ENCODE measurements at regions not wholly inside any gene's neighbourhood (a gene's known extent, or its start where the extent isn't known, plus 50 kb on each side); places are given as distances from the start of the nearest gene placed in this dataset.

DNA sequence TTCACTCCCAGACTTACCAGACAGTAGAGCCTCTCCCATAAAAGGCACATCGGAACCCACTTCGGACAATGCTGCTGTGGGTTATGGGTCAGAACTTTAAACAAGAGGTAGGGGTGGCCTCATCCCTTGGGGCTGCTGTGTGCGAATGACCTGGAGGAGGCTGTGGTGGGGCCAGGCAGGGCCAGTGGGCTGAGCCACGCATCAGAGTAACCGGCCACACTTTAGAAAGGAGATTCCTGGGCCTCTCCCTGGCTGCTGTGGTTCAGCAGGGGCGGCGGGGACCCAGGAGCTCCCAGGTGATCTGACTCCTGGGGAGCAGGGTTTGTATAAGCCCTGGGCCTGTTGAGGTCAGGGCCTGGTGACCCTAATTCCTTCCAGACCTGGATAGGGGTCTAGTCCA is 110.2 kb upstream of the C1orf174 start:
- H3K9me3 ChIP-seq (ENCODE audit: control insufficient read depth, insufficient read depth, low read length), result no peaks in the 10 kb centered on the region
- no peak for DNase-seq (ENCODE audit: low read depth in 4 of 6, low spot score in 6 of 6)
- H3K27ac ChIP-seq (ENCODE audit: low read depth, low read length), result no peak overlapping the region
- no peaks in the 10 kb centered on the region for H3K36me3 ChIP-seq (ENCODE audit: control insufficient read depth, insufficient read depth, low read length)
- WGBS (ENCODE audit: insufficient coverage), result 88% methylated on average over 6 of the region's 7 CpGs
- H3K27me3 ChIP-seq (ENCODE audit: control insufficient read depth, insufficient read depth, low read length), result no peaks in the 10 kb centered on the region
- H3K4me1 ChIP-seq (ENCODE audit: control insufficient read depth, insufficient read depth, low read length), result peaks cover 8% of the 10 kb centered on the region
- no peak overlapping the region for H3K4me3 ChIP-seq (ENCODE audit: low read depth, low read length)

DNA sequence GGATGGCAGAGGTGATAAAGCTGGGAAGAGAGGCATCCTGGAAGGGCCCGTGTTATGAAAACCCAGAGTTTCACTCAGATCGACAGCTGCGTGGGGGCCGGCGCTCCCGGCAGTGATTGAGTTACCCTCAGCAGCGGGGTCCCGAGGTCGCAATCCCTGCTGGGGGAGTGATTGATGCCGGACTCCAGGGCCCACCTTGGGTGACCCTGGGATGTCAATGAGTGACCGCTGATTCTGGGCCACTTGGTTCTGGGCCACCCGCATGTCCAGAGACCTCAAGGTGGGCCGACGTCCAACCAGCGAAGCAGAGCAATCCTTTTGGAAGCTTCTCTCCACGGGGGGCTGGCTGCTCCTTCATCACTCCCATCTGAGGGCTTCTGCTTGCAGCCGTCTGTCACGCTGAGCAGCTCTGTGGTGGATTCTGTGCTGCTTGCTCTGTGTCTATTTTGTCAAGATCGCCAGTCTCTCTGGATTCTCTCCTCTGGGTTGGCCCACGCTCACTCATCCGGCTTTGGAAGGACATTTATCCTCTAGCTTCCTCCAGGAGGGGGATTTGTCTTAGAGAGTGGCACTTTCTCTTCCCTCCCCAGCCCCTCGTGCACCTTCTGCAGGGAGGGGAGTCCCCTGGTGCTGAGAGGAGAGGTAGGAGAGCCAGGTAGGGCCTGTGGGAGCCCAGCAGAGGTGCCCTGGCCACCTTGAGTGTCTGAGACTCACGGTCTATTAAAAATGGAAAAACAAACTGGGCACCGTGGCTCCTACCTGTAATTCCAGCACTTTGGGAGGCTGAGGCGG is 110.9 kb upstream of the C1orf174 start:
- peak in 1 of 6 donors; percentile 16 for DNase-seq (ENCODE audit: low read depth in 4 of 6, low spot score in 6 of 6)
- WGBS (ENCODE audit: insufficient coverage), result 59% methylated on average over 22 of the region's 25 CpGs
- H3K9me3 ChIP-seq (ENCODE audit: control insufficient read depth, insufficient read depth, low read length), result no peaks in the 10 kb centered on the region
- no peaks in the 10 kb centered on the region for H3K27me3 ChIP-seq (ENCODE audit: control insufficient read depth, insufficient read depth, low read length)
- peaks cover 8% of the 10 kb centered on the region for H3K4me1 ChIP-seq (ENCODE audit: control insufficient read depth, insufficient read depth, low read length)
- H3K4me3 ChIP-seq (ENCODE audit: low read depth, low read length), result no peak overlapping the region
- no peaks in the 10 kb centered on the region for H3K36me3 ChIP-seq (ENCODE audit: control insufficient read depth, insufficient read depth, low read length)
- H3K27ac ChIP-seq (ENCODE audit: low read depth, low read length), result no peak overlapping the region

GRCh38 chr1:4016351-4017130 is 116.5 kb upstream of the C1orf174 start:
- H3K4me1 ChIP-seq (ENCODE audit: control insufficient read depth, insufficient read depth, low read length), result no peaks in the 10 kb centered on the region
- no peak for DNase-seq (ENCODE audit: low read depth in 4 of 6, low spot score in 6 of 6)
- no peak overlapping the region for H3K27ac ChIP-seq (ENCODE audit: low read depth, low read length)
- 82% methylated on average over 11 of the region's 17 CpGs for WGBS (ENCODE audit: insufficient coverage)
- no peak overlapping the region for H3K4me3 ChIP-seq (ENCODE audit: low read depth, low read length)
- no peaks in the 10 kb centered on the region for H3K9me3 ChIP-seq (ENCODE audit: control insufficient read depth, insufficient read depth, low read length)
- H3K27me3 ChIP-seq (ENCODE audit: control insufficient read depth, insufficient read depth, low read length), result no peaks in the 10 kb centered on the region
- no peaks in the 10 kb centered on the region for H3K36me3 ChIP-seq (ENCODE audit: control insufficient read depth, insufficient read depth, low read length)

GRCh38 chr1:4017636-4018365 is 117.7 kb upstream of the C1orf174 start:
- no peak overlapping the region for H3K27ac ChIP-seq (ENCODE audit: low read depth, low read length)
- no peak for DNase-seq (ENCODE audit: low read depth in 4 of 6, low spot score in 6 of 6)

GRCh38 chr1:4018466-4019146 is 118.5 kb upstream of the C1orf174 start:
- Histone ChIP-seq H3K27ac (ENCODE audit: low read depth, low read length) (no peak overlapping the region), H3K4me3 (ENCODE audit: low read depth, low read length) (no peak overlapping the region), H3K4me1 (ENCODE audit: control insufficient read depth, insufficient read depth, low read length) (no peaks in the 10 kb centered on the region), H3K36me3 (ENCODE audit: control insufficient read depth, insufficient read depth, low read length) (no peaks in the 10 kb centered on the region), H3K9me3 (ENCODE audit: control insufficient read depth, insufficient read depth, low read length) (no peaks in the 10 kb centered on the region), H3K27me3 (ENCODE audit: control insufficient read depth, insufficient read depth, low read length) (no peaks in the 10 kb centered on the region)
- 88% methylated on average over 24 of the region's 25 CpGs for WGBS (ENCODE audit: insufficient coverage)
- DNase-seq (ENCODE audit: low read depth in 4 of 6, low spot score in 6 of 6), result peak in 1 of 6 donors; percentile 58

More at GRCh38 chr1:4017636-4018365, 117.7 kb upstream of the C1orf174 start:
- Histone ChIP-seq H3K27me3 (ENCODE audit: control insufficient read depth, insufficient read depth, low read length) (no peaks in the 10 kb centered on the region), H3K9me3 (ENCODE audit: control insufficient read depth, insufficient read depth, low read length) (no peaks in the 10 kb centered on the region), H3K4me1 (ENCODE audit: control insufficient read depth, insufficient read depth, low read length) (no peaks in the 10 kb centered on the region), H3K36me3 (ENCODE audit: control insufficient read depth, insufficient read depth, low read length) (no peaks in the 10 kb centered on the region), H3K4me3 (ENCODE audit: low read depth, low read length) (no peak overlapping the region)
- 95% methylated on average over 9 of the region's 12 CpGs for WGBS (ENCODE audit: insufficient coverage)

- 95% methylated on average over 6 of the region's 13 CpGs for WGBS (ENCODE audit: insufficient coverage)
- Histone ChIP-seq H3K4me1 (ENCODE audit: control insufficient read depth, insufficient read depth, low read length) (no peaks in the 10 kb centered on the region), H3K27ac (ENCODE audit: low read depth, low read length) (no peak overlapping the region), H3K9me3 (ENCODE audit: control insufficient read depth, insufficient read depth, low read length) (no peaks in the 10 kb centered on the region), H3K27me3 (ENCODE audit: control insufficient read depth, insufficient read depth, low read length) (no peaks in the 10 kb centered on the region), H3K4me3 (ENCODE audit: low read depth, low read length) (no peak overlapping the region), H3K36me3 (ENCODE audit: control insufficient read depth, insufficient read depth, low read length) (no peaks in the 10 kb centered on the region)
- DNase-seq (ENCODE audit: low read depth in 4 of 6, low spot score in 6 of 6), result no peak
These were observed 119.1 kb upstream of the C1orf174 start for GRCh38 chr1:4019147-4019521.

DNA sequence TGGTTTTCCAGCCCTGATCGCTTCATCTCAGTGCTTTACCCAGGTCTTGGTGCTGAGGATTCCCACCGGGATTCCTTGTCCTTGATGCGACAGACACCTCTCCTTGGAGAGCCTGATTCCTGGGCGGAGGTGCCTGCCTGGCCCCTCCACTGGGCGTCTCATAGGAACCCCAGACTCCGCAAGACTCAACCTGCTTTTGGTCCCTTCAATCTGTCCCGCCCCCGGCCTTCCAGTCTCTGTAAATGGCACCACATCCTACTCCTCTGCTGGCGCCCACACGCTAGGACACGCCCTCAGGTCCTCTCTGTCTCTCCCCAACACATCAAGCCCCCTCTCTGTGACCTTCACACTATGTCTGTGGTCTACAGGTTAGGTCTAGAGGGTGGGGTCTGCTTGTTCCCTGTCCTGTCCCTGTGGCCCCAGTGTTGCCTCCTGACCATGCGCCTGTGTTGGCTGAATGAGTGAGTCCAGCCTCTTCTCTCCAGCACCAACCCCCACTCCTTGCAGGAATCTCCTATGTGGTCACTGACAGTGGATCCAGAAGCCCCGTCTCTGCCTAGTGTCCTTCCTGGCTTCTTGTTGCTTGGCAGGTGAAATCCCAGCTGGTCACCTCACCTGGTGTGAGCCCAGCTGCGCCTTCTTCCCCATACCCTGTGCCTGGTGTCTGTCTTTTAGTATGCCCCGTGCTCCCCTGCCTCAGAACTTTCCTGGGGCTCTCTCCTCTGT is 119.7 kb upstream of the C1orf174 start:
- H3K9me3 ChIP-seq (ENCODE audit: control insufficient read depth, insufficient read depth, low read length), result no peaks in the 10 kb centered on the region
- H3K27ac ChIP-seq (ENCODE audit: low read depth, low read length), result no peak overlapping the region
- H3K4me3 ChIP-seq (ENCODE audit: low read depth, low read length), result no peak overlapping the region
- H3K27me3 ChIP-seq (ENCODE audit: control insufficient read depth, insufficient read depth, low read length), result no peaks in the 10 kb centered on the region
- H3K36me3 ChIP-seq (ENCODE audit: control insufficient read depth, insufficient read depth, low read length), result no peaks in the 10 kb centered on the region
- 89% methylated on average over 11 of the region's 15 CpGs for WGBS (ENCODE audit: insufficient coverage)
- no peak for DNase-seq (ENCODE audit: low read depth in 4 of 6, low spot score in 6 of 6)
- no peaks in the 10 kb centered on the region for H3K4me1 ChIP-seq (ENCODE audit: control insufficient read depth, insufficient read depth, low read length)

DNA sequence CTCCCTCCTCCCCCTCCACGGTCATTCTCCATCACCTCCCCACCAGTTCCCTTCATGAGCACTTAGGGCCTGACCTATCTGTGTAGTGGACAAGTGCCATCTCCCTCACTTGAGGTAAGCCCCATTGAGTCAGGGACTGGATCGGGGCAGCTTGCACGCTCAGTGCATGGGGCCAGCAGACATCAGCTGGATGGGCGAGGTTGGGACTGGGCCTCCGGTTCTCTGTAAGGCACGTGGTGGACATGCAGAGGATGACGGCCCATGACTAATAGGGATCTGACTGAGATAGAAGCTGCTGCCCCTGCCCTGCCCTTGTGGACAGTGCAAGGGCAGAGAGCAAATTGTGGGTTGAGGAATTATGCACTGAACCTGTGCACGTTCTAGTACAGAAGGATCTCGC is 120.4 kb upstream of the C1orf174 start:
- Histone ChIP-seq H3K27me3 (ENCODE audit: control insufficient read depth, insufficient read depth, low read length) (no peaks in the 10 kb centered on the region), H3K36me3 (ENCODE audit: control insufficient read depth, insufficient read depth, low read length) (no peaks in the 10 kb centered on the region), H3K4me3 (ENCODE audit: low read depth, low read length) (no peak overlapping the region), H3K4me1 (ENCODE audit: control insufficient read depth, insufficient read depth, low read length) (no peaks in the 10 kb centered on the region), H3K27ac (ENCODE audit: low read depth, low read length) (no peak overlapping the region), H3K9me3 (ENCODE audit: control insufficient read depth, insufficient read depth, low read length) (no peaks in the 10 kb centered on the region)
- DNase-seq (ENCODE audit: low read depth in 4 of 6, low spot score in 6 of 6), result no peak
- 74% methylated on average over 9 of the region's 9 CpGs for WGBS (ENCODE audit: insufficient coverage)

Measured in spinal cord (tissue), 9 donors.